Gastrocnemius medialis (tissue), 4 donors: ENCODE measurements at regions not wholly inside any gene's neighbourhood (a gene's known extent, or its start where the extent isn't known, plus 50 kb on each side); places are given as distances from the start of the nearest gene placed in this dataset.

Experiments
- ATAC-seq, 2 donors: fragments of 150-250 bp; one replicate each; pipeline ENCODE4 v1.9.1; 2016
- DNase-seq, 2 donors: peaks; one replicate each; pipeline ENCODE4 v3.0.0-alpha.2; 2019
- H3K27ac ChIP-seq, 4 donors: fragments of 200-600 bp; sonication (generic); 1 replicate in 1 of 4; 2 replicates in 3 of 4; pipeline ENCODE4 v1.5.1; 2016 to 2018; ENCODE audit warnings: mild to moderate bottlenecking in 2 of 4, moderate library complexity in 1 of 4
- H3K27me3 ChIP-seq, 3 donors: fragments of 200-600 bp; sonication (generic) in 2 of 3; 1 replicate in 1 of 3; 2 replicates in 2 of 3; pipeline versions ENCODE4 v1.5.1 to v1.6.0; 2016 to 2019; ENCODE audit warnings: mild to moderate bottlenecking in 1 of 3, moderate library complexity in 1 of 3
- H3K36me3 ChIP-seq, 2 donors: fragments of 200-600 bp; sonication (generic) in 1 of 2; one replicate each; pipeline ENCODE4 v1.5.1; 2017 to 2018
- H3K4me1 ChIP-seq, 2 donors: fragments of 200-600 bp; sonication (generic) in 1 of 2; one replicate each; pipeline ENCODE4 v1.5.1; 2016 to 2017; ENCODE audit warnings: mild to moderate bottlenecking in 2 of 2
- H3K4me3 ChIP-seq, 4 donors: fragments of 200-600 bp; sonication (generic) in 3 of 4; 1 replicate in 1 of 4; 2 replicates in 3 of 4; pipeline ENCODE4 v1.5.1; 2016 to 2019; ENCODE audit warnings: mild to moderate bottlenecking in 2 of 4
- H3K9me3 ChIP-seq, 3 donors: fragments of 200-600 bp; sonication (generic) in 2 of 3; 1 replicate in 1 of 3; 2 replicates in 2 of 3; pipeline ENCODE4 v1.5.1; 2016 to 2019
- POLR2A ChIP-seq, 2 donors: fragments of 450-650 bp; IDR thresholded peaks; one replicate each; pipeline ENCODE4 v1.6.1; 2017; ENCODE audit warnings: antibody characterized with exemption in 2 of 2, mild to moderate bottlenecking in 2 of 2, moderate library complexity in 2 of 2
- in situ Hi-C, 4 donors: fragments of 200-750 bp; cut with MboI; loops; one replicate each; pipeline versions ENCODE4 v1.15.0 to v1.8.0; 2017; ENCODE audit warnings: low sequenced_read_pairs in 4 of 4
- intact Hi-C: fragments of 100-400 bp; cut with DNase I; formaldehyde crosslinking; loops from one replicate; pipeline ENCODE4 v1.15.1; 2023; ENCODE audit warnings: low total_unique reads
- TF ChIP-seq, protein P1 (sequence below), 5 experiments: fragments of 450-650 bp in 3 of 5; fragments of 200-600 bp in 2 of 5; sonication (generic) in 2 of 5; IDR thresholded peaks in 4 of 5; conservative IDR thresholded peaks in 1 of 5; 1 replicate in 4 of 5; 2 replicates in 1 of 5; pipeline ENCODE4 v1.5.1; 2016 to 2019; ENCODE audit warnings: antibody characterized with exemption in 5 of 5, mild to moderate bottlenecking in 3 of 5, moderate library complexity in 3 of 5

DNA sequence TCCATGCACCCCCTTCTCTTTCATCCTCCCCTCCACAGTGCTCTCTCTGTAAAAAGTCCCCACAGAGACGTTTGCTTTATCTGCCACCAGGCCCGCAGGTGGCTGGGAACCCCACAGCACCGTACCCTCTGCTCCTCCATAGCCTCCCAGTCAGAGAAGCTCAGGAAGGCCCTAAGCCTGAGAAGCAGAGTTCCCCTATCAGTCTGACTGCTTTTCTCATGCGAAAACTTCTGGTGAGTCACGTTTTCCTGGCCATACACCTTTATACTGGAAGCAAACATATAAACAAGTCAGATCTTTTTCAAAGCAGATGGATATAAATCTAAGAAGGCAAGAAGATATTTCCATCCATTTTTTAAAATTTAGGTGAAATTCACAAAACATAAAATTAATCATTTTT lies 51.5 kb upstream of the MEF2A start:
- Histone ChIP-seq H3K27me3 (no peaks in the 10 kb centered on the region), H3K4me1 (peaks cover 30 to 34% of the 10 kb centered on the region in 2 donors), H3K4me3 (no peak overlapping the region), H3K36me3 (no peaks in the 10 kb centered on the region), H3K9me3 (no peaks in the 10 kb centered on the region), H3K27ac (no peak overlapping the region)
- DNase-seq (no peak), ATAC-seq (no peak)
- intact Hi-C loops, result loop anchor here (5.0 kb wide), 1 partner anchor 262 kb away; the partner anchor contains the start of gene LRRC28
- no peak for TF ChIP-seq POLR2A (IDR thresholded peaks at IDR 0.05)
- TF ChIP-seq, protein P1, sequence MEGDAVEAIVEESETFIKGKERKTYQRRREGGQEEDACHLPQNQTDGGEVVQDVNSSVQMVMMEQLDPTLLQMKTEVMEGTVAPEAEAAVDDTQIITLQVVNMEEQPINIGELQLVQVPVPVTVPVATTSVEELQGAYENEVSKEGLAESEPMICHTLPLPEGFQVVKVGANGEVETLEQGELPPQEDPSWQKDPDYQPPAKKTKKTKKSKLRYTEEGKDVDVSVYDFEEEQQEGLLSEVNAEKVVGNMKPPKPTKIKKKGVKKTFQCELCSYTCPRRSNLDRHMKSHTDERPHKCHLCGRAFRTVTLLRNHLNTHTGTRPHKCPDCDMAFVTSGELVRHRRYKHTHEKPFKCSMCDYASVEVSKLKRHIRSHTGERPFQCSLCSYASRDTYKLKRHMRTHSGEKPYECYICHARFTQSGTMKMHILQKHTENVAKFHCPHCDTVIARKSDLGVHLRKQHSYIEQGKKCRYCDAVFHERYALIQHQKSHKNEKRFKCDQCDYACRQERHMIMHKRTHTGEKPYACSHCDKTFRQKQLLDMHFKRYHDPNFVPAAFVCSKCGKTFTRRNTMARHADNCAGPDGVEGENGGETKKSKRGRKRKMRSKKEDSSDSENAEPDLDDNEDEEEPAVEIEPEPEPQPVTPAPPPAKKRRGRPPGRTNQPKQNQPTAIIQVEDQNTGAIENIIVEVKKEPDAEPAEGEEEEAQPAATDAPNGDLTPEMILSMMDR (IDR thresholded peaks at IDR 0.05 in 4 of 5, conservative IDR thresholded peaks at IDR 0.05 in 1 of 5), result no peak
- in situ Hi-C loops, result no loop called here
